H9 (cell line): ENCODE measurements at regions not wholly inside any gene's neighbourhood (a gene's known extent, or its start where the extent isn't known, plus 50 kb on each side); places are given as distances from the start of the nearest gene placed in this dataset.

ENCODE experiments used
- DNase-seq: peaks from one replicate; pipeline ENCODE4 v3.0.0-alpha.2; 2017
- H2AFZ ChIP-seq: one replicate; pipeline ENCODE4 v1.6.1; 2013; ENCODE audit warnings: mild to moderate bottlenecking, low read length, control low read depth, moderate library complexity
- H2AK5ac ChIP-seq: 2 replicates; pipeline ENCODE4 v1.6.1; 2013; ENCODE audit warnings: low read length, control low read depth, mixed read lengths; ENCODE audit not compliant: insufficient read length
- H2BK120ac ChIP-seq: one replicate; pipeline ENCODE4 v1.6.1; 2013; ENCODE audit warnings: low read depth, mild to moderate bottlenecking, low read length, control low read depth, inconsistent platforms; ENCODE audit not compliant: poor library complexity, severe bottlenecking
- H2BK12ac ChIP-seq: 2 replicates; pipeline ENCODE4 v1.6.1; 2013; ENCODE audit warnings: low read length, control low read depth, mixed read lengths, low read depth; ENCODE audit not compliant: insufficient read length
- H2BK15ac ChIP-seq: 2 replicates; pipeline ENCODE4 v1.6.1; 2013; ENCODE audit warnings: low read depth, low read length, control low read depth
- H2BK20ac ChIP-seq: one replicate; pipeline ENCODE4 v1.6.1; 2013; ENCODE audit warnings: low read depth, mild to moderate bottlenecking, low read length, control low read depth, inconsistent platforms; ENCODE audit not compliant: poor library complexity, severe bottlenecking
- H2BK5ac ChIP-seq: 2 replicates; pipeline ENCODE4 v1.6.1; 2013; ENCODE audit warnings: low read length, control low read depth, mixed read lengths; ENCODE audit not compliant: insufficient read length
- H3K14ac ChIP-seq: 2 replicates; pipeline ENCODE4 v1.6.1; 2013; ENCODE audit warnings: low read length, control low read depth; ENCODE audit not compliant: insufficient read depth
- H3K18ac ChIP-seq: 2 replicates; pipeline ENCODE4 v1.6.1; 2013; ENCODE audit warnings: low read depth, mild to moderate bottlenecking, mixed read lengths, low read length, control low read depth; ENCODE audit not compliant: insufficient read length
- H3K23ac ChIP-seq: 2 replicates; pipeline ENCODE4 v1.6.1; 2013; ENCODE audit warnings: low read length, control low read depth, mixed read lengths, low read depth; ENCODE audit not compliant: insufficient read length
- H3K23me2 ChIP-seq: 2 replicates; pipeline ENCODE4 v1.6.1; 2013; ENCODE audit warnings: low read depth, mild to moderate bottlenecking, mixed read lengths, low read length, control low read depth; ENCODE audit not compliant: insufficient read length, poor library complexity, severe bottlenecking
- H3K27ac ChIP-seq: 2 replicates; pipeline ENCODE4 v1.5.1; 2013; ENCODE audit warnings: low read length, control low read depth, mixed read lengths, low read depth; ENCODE audit not compliant: insufficient read length
- H3K27me3 ChIP-seq: 2 replicates; pipeline ENCODE4 v1.6.1; 2013; ENCODE audit warnings: low read length, control low read depth, inconsistent platforms; ENCODE audit not compliant: insufficient read depth
- H3K4ac ChIP-seq: 2 replicates; pipeline ENCODE4 v1.6.1; 2013; ENCODE audit warnings: low read depth, mild to moderate bottlenecking, control low read depth, inconsistent platforms, low read length, moderate library complexity
- H3K4me1 ChIP-seq: 2 replicates; pipeline ENCODE4 v1.6.1; 2013; ENCODE audit warnings: low read length, control low read depth, inconsistent platforms; ENCODE audit not compliant: insufficient read depth
- H3K4me2 ChIP-seq: 2 replicates; pipeline ENCODE4 v1.6.1; 2013; ENCODE audit warnings: low read length, control low read depth, mixed read lengths; ENCODE audit not compliant: insufficient read length, insufficient read depth
- H3K56ac ChIP-seq: 2 replicates; pipeline ENCODE4 v1.6.1; 2013; ENCODE audit warnings: low read depth, mild to moderate bottlenecking, mixed read lengths, low read length, control low read depth; ENCODE audit not compliant: insufficient read length
- H3K79me1 ChIP-seq: 2 replicates; pipeline ENCODE4 v1.6.1; 2013; ENCODE audit warnings: low read depth, mild to moderate bottlenecking, moderate library complexity, low read length, control low read depth, inconsistent platforms; ENCODE audit not compliant: insufficient read depth, poor library complexity, severe bottlenecking
- H3K79me2 ChIP-seq: 2 replicates; pipeline ENCODE4 v1.6.1; 2013; ENCODE audit warnings: low read length, control low read depth, inconsistent platforms; ENCODE audit not compliant: insufficient read depth
- H3K9ac ChIP-seq: 2 replicates; pipeline ENCODE4 v1.6.1; 2013; ENCODE audit warnings: low read length, control low read depth, mixed read lengths; ENCODE audit not compliant: insufficient read length; ENCODE audit errors: extremely low read depth
- H3K9me3 ChIP-seq: one replicate; pipeline ENCODE4 v1.6.1; 2013; ENCODE audit warnings: low read depth, low read length, inconsistent platforms; ENCODE audit not compliant: control insufficient read depth
- H3T11ph ChIP-seq: one replicate; pipeline ENCODE4 v1.6.1; 2013; ENCODE audit warnings: mild to moderate bottlenecking, low read length, control low read depth, inconsistent platforms
- H4K20me1 ChIP-seq: one replicate; pipeline ENCODE4 v1.6.1; 2013; ENCODE audit not compliant: control insufficient read depth, insufficient read length, insufficient read depth
- H4K5ac ChIP-seq: 2 replicates; pipeline ENCODE4 v1.6.1; 2013; ENCODE audit warnings: low read depth, mild to moderate bottlenecking, mixed read lengths, low read length, control low read depth; ENCODE audit not compliant: insufficient read length
- H4K8ac ChIP-seq: replicated peaks from 2 replicates; pipeline ENCODE4 v1.6.1; 2013; ENCODE audit warnings: low read length, control low read depth, mixed read lengths, low read depth; ENCODE audit not compliant: insufficient read length
- H4K91ac ChIP-seq: 2 replicates; pipeline ENCODE4 v1.6.1; 2013; ENCODE audit warnings: low read depth, mild to moderate bottlenecking, moderate library complexity, mixed read lengths, low read length, control low read depth; ENCODE audit not compliant: insufficient read length
- H3K27ac Mint-ChIP-seq, 3 experiments: 2 replicates in 2 of 3; 3 replicates in 1 of 3; pipeline ENCODE4 v1.8.0; 2020 to 2021; ENCODE audit warnings: mixed read lengths in 3 of 3, mild to moderate bottlenecking in 1 of 3, moderate library complexity in 1 of 3
- H3K27me3 Mint-ChIP-seq: 2 replicates; pipeline ENCODE4 v1.8.0; 2021; ENCODE audit warnings: low read depth, mild to moderate bottlenecking, moderate library complexity, mixed read lengths
- H3K36me3 Mint-ChIP-seq, 3 experiments: 2 replicates in 2 of 3; 3 replicates in 1 of 3; pipeline ENCODE4 v1.8.0; 2020 to 2021; ENCODE audit warnings: low read depth in 3 of 3, mixed read lengths in 3 of 3; ENCODE audit not compliant: insufficient read depth in 1 of 3
- H3K4me1 Mint-ChIP-seq, 2 experiments: 2 replicates each; pipeline ENCODE4 v1.8.0; 2020; ENCODE audit warnings: mixed read lengths in 2 of 2
- H3K4me3 Mint-ChIP-seq, 2 experiments: 2 replicates in 1 of 2; 3 replicates in 1 of 2; pipeline ENCODE4 v1.8.0; 2020 to 2021; ENCODE audit warnings: mild to moderate bottlenecking in 2 of 2, mixed read lengths in 2 of 2, moderate library complexity in 1 of 2
- H3K9me3 Mint-ChIP-seq, 2 experiments: 2 replicates in 1 of 2; 3 replicates in 1 of 2; pipeline ENCODE4 v1.8.0; 2020; ENCODE audit warnings: mild to moderate bottlenecking in 2 of 2, mixed read lengths in 2 of 2, moderate library complexity in 1 of 2
- WGBS: extraction: QIAGEN DNeasy Blood & Tissue Kit; methylation state at CpG from one replicate; pipeline ENCODE4 v1.1.7; 2013; ENCODE audit warnings: missing lambda C conversion rate, low lambda C conversion rate, mixed read lengths; ENCODE audit not compliant: insufficient read length; ENCODE audit errors: extremely low coverage; 5-methylcytosine and 5-hydroxymethylcytosine counted together
- TF ChIP-seq, protein P1 (sequence below): fragments of 200-600 bp; sonication (generic); conservative IDR thresholded peaks from 3 replicates; pipeline ENCODE4 v1.8.0; 2021; ENCODE audit warnings: antibody characterized with exemption, mild to moderate bottlenecking

DNA sequence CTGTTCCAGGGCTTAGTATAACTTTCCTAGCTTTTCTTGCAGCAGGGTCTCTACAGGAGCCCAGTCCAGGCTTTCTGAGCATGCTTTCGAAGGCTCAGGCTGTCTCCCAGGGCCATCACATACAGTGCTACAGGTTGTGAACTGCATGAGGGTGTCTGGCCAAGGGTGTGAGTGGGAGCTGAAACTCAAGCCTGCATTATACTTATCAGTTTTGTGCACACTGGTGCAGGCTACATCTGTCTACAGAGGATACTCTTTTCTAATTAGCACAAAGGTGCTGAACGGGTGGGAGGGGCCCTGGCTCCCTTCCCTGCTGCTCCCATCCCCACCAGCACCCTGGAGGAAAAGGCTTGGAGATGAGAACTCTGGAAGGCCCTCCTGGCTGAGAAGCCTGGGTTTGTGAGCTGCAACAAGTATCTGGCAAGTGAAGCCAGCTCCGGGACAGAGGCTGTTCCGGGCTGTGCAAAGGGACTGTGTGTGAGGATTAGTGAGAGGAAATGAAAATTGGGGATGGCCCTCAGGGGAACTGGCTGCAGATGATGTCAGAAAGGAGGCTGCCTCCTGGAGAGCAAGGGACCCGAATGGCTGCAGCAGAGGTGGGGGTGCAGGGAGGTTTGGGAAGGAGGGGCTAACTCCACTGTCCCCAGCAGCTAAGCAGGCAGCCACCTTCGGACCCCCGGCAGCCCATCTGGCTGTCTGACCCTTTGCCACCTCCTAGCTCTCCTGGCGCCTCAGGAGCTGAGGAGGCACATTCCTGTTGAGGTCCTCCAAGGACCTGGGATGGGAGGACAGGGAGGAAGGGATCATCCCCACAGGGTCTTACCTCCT, 68.5 kb downstream of the EFNB1 start:
- Histone ChIP-seq H4K5ac (no peak overlapping the region), H3K18ac (no peak overlapping the region), H2BK15ac (no peak overlapping the region), H3K23ac (no peak overlapping the region), H3T11ph (no peak overlapping the region), H3K9ac (no peak overlapping the region), H2AK5ac (no peak overlapping the region), H4K20me1 (no peaks in the 10 kb centered on the region), H3K27ac (no peak overlapping the region), H3K79me2 (no peaks in the 10 kb centered on the region), H2AFZ (no peak overlapping the region), H4K8ac (no peak overlapping the region), H2BK5ac (no peak overlapping the region), H3K4me2 (no peak overlapping the region), H2BK20ac (no peak overlapping the region), H3K9me3 (no peaks in the 10 kb centered on the region), H3K4ac (no peak overlapping the region), H3K27me3 (peaks cover 5% of the 10 kb centered on the region; the same call in 1 of the 2 replicates), H3K23me2 (no peaks in the 10 kb centered on the region), H3K4me1 (no peaks in the 10 kb centered on the region), H2BK12ac (no peak overlapping the region), H2BK120ac (no peak overlapping the region), H3K14ac (no peak overlapping the region), H3K56ac (no peak overlapping the region), H3K79me1 (no peaks in the 10 kb centered on the region), H4K91ac (no peak overlapping the region)
- H3K36me3 Mint-ChIP-seq: peaks cover 3 to 7% (median 5%) of the 10 kb centered on the region in 3 experiments; a peak in 5 of 7 replicates
- no peak overlapping the region for H3K4me3 Mint-ChIP-seq
- WGBS: no CpG with 5 or more reads among the region's 8 CpGs
- no peak for DNase-seq
- H3K9me3 Mint-ChIP-seq: peaks cover 73 to 79% of the 10 kb centered on the region in 2 experiments
- TF ChIP-seq, protein P1, sequence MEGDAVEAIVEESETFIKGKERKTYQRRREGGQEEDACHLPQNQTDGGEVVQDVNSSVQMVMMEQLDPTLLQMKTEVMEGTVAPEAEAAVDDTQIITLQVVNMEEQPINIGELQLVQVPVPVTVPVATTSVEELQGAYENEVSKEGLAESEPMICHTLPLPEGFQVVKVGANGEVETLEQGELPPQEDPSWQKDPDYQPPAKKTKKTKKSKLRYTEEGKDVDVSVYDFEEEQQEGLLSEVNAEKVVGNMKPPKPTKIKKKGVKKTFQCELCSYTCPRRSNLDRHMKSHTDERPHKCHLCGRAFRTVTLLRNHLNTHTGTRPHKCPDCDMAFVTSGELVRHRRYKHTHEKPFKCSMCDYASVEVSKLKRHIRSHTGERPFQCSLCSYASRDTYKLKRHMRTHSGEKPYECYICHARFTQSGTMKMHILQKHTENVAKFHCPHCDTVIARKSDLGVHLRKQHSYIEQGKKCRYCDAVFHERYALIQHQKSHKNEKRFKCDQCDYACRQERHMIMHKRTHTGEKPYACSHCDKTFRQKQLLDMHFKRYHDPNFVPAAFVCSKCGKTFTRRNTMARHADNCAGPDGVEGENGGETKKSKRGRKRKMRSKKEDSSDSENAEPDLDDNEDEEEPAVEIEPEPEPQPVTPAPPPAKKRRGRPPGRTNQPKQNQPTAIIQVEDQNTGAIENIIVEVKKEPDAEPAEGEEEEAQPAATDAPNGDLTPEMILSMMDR: no peak
- peaks cover 9 to 50% of the 10 kb centered on the region in 2 experiments for H3K4me1 Mint-ChIP-seq
- H3K27ac Mint-ChIP-seq: no peak overlapping the region
- peaks cover 50% of the 10 kb centered on the region for H3K27me3 Mint-ChIP-seq
